NCI-H748 (cell line): ENCODE measurements at regions not wholly inside any gene's neighbourhood (a gene's known extent, or its start where the extent isn't known, plus 50 kb on each side); places are given as distances from the start of the nearest gene placed in this dataset.
"Not testable (repeated sequence)": the region's sequence is repeated elsewhere in the genome, so short reads cannot be mapped to it uniquely, and the experiment has no call there.

Experiments
- DNase-seq: peaks from one replicate; lab custom pipeline; 2025; ENCODE audit not compliant: unreplicated experiment; lab: John Stamatoyannopoulos, UW

GRCh38 chr20:55439070-55439469 is 566.2 kb downstream of the CBLN4 start:
- no peak for DNase-seq

DNA sequence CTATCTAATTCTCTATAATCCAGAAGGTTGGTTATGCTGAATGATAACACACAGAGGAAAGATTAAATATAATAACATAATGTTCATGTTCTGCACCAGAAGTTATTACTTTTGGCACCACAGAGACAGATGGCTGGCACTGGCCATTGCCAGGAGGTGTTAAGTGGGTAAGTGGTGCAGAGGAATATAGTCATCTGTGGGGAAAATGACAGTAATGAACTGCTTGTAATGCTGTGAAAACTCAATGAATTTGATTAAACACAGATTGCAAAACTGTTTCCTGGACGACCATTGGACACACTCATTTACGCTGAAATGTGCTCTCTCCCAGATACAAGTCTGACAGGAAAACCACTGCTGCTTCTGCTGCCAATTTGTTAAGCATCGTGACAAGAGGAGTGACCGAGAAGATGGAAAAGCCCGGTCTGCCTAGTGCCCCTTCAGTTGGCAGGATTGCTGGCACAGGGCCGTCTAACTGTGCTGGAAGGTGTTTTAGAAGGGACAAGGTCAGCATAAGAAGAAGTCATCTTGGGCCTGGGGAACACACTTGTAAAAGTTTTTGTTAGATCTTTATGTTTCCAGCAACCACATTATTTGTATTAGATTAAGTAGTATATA is 567.4 kb downstream of the CBLN4 start:
- DNase-seq: no peak

GRCh38 chr20:55424968-55425367 is 580.4 kb downstream of the CBLN4 start:
- no peak for DNase-seq

- no peak for DNase-seq
Observed at GRCh38 chr20:55424476-55424875, 580.8 kb downstream of the CBLN4 start.

GRCh38 chr20:55417836-55418235 is 587.5 kb downstream of the CBLN4 start:
- DNase-seq: no peak

- DNase-seq: peak; percentile 45
Observed at GRCh38 chr20:55415567-55416142, 589.7 kb downstream of the CBLN4 start.

DNA sequence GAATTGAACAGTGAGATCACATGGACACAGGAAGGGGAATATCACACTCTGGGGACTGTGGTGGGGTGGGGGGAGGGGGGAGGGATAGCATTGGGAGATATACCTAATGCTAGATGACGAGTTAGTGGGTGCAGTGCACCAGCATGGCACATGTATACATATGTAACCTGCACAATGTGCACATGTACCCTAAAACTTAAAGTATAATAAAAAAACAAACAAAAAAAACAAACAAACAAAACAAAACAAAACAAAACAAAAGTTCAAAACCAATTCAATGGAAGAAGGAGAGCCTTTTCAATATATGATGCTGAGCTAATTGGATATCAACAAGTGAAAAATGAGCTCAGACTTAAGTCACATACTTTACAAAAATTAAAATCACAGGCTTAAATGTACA is 592.8 kb downstream of the CBLN4 start:
- not testable (repeated sequence) for DNase-seq

DNA sequence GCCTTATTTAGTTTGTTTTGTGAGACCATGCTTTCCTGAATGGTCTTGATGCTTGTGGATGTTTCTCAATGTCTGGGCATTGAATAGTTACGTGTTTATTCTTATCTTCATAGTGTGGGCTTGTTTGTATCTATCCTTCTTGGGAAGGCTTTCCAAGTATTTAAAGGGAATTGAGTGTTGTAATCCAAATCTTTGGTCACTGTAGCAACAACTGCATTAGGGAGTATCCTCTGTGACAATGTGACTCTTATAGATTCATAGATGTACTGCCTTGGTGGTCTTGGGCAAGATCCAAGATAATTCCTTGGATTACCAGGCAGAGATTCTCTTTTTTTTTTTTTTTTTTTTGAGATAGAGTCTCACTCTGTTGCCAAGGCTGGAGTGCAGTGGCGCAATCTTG is 598.4 kb downstream of the CBLN4 start:
- no peak for DNase-seq

GRCh38 chr20:55394592-55394991 is 610.7 kb downstream of the CBLN4 start:
- no peak for DNase-seq

GRCh38 chr20:55390791-55391190 is 614.5 kb downstream of the CBLN4 start:
- DNase-seq: no peak

DNA sequence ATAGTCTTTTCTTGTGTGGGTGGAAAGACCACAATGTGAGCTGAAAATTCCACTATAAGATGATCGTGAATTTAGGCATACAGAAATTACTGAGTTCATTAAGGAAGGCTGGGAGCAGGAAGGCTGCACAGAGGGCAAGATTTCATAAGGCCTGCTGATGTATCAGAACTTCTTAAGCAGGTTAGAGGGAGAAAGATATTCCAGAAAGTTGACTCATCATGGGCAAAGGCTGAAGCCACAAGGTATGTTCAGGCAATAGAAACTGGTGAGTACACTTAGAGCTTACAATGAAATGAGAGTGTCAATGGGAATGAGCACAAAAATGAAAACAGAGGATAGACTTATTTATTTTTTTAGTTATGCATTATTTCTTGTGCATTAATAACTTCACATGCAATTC is 618.6 kb downstream of the CBLN4 start:
- no peak for DNase-seq

DNA sequence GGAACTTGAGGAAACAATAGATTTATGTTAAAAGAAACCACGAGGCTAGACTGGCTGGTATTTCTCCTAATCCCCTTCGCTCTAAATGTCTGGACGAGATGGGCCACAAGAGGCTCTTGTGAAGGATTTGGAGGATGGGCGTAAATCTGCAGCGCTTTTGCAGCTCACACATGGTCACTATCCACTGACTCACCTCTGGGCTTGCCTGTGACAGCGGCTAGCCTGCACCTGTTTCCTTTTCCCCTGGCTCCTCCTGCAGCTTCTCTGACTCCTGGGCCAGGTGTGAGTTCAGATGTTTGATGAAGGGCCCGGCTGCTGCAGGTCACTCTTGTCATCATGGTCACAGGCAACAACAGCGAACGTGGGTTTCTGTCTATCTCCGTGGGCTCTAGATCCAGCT is 629.4 kb downstream of the CBLN4 start:
- DNase-seq: peak; percentile 9

DNA sequence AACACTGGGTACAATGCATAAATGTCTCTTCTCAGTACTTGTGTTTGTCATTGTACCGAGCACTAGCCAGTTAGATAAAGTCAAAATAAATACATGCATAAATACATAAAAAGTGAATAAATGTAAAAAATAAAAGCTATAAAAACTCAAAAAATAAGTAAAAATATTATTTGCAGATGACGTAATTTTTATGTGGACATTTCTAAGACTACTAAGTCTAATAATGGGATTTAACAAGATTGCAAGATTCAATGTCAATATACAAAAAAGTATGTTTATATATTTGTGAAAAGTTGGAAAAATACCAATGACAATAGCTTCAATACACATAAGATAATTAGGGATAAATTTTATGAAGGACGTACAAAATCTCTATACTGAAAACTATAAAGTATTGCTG is 639.6 kb downstream of the CBLN4 start:
- DNase-seq: no peak

DNA sequence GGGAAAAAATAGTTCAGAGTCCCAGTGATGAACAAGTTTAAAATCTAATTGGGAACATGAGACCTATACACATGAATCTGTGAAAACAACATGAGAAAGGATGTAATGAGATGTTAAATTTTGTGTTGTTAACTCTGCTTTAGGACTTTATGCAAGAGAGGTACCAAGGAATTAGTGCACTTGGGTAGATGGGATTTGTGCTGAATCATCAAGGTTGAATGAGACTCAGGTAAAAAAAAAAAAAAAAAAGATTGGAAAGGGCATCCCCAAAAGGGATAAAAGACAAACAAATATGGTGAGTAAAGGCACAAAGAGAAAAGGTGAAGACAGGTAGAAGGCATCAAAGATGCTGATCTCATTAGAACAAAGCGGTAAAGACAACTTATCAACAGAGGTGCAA is 644.4 kb downstream of the CBLN4 start:
- DNase-seq: no peak

- peak; percentile 94 for DNase-seq
Observed at GRCh38 chr20:55354720-55355119, 650.6 kb downstream of the CBLN4 start.

- DNase-seq: no peak
Observed at GRCh38 chr20:55353206-55353605, 652.1 kb downstream of the CBLN4 start.

DNA sequence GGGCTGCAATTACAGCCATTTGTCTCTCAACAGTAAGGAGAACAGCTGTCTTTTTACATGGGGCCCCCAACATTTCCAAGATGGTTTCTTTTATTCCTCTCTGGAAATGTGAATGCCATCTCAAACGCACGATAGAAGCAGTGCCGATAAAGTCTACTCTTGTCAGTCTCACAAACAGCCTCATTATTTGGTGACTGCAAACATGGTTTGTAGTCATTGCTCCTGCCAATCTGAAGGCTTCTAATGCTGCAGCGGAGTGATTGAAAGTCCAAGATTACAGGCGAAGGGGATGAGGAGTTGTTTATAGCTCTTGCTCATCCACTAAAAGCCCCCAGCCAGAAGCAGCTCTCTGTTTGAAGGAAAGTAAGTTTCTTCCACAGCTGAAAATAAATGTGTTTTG is 657.1 kb downstream of the CBLN4 start:
- no peak for DNase-seq

GRCh38 chr20:55342822-55343221 is 662.5 kb downstream of the CBLN4 start:
- DNase-seq: no peak

DNA sequence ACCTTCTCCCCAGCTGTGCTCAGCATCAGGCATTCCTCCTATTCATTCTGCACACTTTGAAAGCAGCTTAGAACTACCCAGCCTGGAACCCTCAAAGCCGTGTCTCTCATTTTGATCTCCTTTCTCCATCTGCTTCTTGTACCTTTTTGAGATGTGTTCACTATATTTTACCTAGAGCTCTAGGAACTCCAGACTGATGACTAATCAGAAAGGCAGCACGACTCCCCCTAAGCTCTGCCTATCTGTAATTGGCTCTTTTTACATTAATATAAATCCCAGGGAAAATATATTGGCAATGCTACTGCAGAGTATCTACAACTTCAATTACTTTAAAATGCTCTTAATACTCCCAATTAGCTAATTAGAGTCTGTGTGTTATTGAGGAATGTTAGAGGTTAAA is 671.5 kb downstream of the CBLN4 start:
- no peak for DNase-seq

GRCh38 chr20:55329108-55329507 is 676.2 kb downstream of the CBLN4 start:
- DNase-seq: no peak

GRCh38 chr20:55322745-55323144 is 682.6 kb downstream of the CBLN4 start:
- DNase-seq: no peak

DNA sequence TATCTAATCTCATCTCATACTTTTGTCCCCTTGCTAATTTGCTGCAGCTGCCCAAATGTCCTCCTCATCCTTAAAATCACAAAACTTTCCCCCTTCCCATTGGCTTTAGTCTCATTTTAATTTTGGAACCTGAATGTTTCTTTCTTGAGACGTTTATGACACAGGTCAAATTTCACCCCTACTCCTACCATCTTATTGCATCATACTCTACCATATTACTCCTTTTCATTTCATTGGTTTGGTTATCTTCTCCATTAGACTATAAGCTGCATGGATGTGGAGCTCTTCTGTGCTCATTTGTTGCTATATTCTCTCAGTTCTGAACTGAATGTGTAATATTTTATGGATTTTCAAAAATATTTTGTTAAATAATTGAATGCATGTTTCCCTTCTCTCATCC is 688.6 kb downstream of the CBLN4 start:
- no peak for DNase-seq

- not testable (repeated sequence) for DNase-seq
Observed at GRCh38 chr20:55310844-55311243, 694.5 kb downstream of the CBLN4 start.
